ENCODE measurements at regions not wholly inside any gene's neighbourhood (a gene's known extent, or its start where the extent isn't known, plus 50 kb on each side); places are given as distances from the start of the nearest gene placed in this dataset.

DNA sequence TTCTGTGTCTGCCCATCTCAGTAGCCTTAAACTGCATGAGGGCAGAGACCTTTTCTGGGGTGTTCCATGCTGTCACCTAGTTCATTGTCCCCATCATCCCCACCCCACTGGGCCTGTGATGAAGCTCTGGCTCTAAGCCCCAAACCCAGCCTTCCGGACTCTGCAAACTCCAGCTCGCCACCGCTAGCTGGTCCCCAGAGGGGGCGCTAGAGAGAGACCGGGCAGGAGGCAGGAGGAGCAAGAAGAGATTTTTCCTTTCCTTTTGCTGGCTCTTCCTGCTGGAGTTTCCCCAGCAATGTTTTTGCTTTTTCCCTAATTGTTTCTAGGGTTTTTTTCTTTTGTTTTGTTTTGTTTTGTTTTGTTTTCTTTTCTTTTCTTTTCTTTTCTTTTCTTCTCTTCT, 234.4 kb downstream of the TEX36 start:
- TF ChIP-seq, protein P1, sequence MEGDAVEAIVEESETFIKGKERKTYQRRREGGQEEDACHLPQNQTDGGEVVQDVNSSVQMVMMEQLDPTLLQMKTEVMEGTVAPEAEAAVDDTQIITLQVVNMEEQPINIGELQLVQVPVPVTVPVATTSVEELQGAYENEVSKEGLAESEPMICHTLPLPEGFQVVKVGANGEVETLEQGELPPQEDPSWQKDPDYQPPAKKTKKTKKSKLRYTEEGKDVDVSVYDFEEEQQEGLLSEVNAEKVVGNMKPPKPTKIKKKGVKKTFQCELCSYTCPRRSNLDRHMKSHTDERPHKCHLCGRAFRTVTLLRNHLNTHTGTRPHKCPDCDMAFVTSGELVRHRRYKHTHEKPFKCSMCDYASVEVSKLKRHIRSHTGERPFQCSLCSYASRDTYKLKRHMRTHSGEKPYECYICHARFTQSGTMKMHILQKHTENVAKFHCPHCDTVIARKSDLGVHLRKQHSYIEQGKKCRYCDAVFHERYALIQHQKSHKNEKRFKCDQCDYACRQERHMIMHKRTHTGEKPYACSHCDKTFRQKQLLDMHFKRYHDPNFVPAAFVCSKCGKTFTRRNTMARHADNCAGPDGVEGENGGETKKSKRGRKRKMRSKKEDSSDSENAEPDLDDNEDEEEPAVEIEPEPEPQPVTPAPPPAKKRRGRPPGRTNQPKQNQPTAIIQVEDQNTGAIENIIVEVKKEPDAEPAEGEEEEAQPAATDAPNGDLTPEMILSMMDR (conservative IDR thresholded peaks at IDR 0.05; ENCODE audit: low read depth, low read length) = peak; percentile 71
- TF ChIP-seq EZH2 (IDR thresholded peaks at IDR 0.05; ENCODE audit: borderline replicate concordance, low read depth, low read length, poor library complexity, severe bottlenecking) = no peak
